ENCODE measurements at regions not wholly inside any gene's neighbourhood (a gene's known extent, or its start where the extent isn't known, plus 50 kb on each side); places are given as distances from the start of the nearest gene placed in this dataset.

GRCh38 chr2:219720956-219721355, 93.5 kb downstream of the SLC4A3 start:
- TF ChIP-seq, protein P1, sequence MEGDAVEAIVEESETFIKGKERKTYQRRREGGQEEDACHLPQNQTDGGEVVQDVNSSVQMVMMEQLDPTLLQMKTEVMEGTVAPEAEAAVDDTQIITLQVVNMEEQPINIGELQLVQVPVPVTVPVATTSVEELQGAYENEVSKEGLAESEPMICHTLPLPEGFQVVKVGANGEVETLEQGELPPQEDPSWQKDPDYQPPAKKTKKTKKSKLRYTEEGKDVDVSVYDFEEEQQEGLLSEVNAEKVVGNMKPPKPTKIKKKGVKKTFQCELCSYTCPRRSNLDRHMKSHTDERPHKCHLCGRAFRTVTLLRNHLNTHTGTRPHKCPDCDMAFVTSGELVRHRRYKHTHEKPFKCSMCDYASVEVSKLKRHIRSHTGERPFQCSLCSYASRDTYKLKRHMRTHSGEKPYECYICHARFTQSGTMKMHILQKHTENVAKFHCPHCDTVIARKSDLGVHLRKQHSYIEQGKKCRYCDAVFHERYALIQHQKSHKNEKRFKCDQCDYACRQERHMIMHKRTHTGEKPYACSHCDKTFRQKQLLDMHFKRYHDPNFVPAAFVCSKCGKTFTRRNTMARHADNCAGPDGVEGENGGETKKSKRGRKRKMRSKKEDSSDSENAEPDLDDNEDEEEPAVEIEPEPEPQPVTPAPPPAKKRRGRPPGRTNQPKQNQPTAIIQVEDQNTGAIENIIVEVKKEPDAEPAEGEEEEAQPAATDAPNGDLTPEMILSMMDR (IDR thresholded peaks at IDR 0.05): no peak

GRCh38 chr2:219722276-219722879, 94.9 kb downstream of the SLC4A3 start:
- Histone ChIP-seq H3K4me1 (no peaks in the 10 kb centered on the region), H3K4me3 (no peak overlapping the region), H3K27me3 (no peaks in the 10 kb centered on the region), H3K36me3 (no peaks in the 10 kb centered on the region), H3K27ac (no peak overlapping the region), H3K9me3 (no peaks in the 10 kb centered on the region)
- TF ChIP-seq, protein P1 (IDR thresholded peaks at IDR 0.05): no peak
- peak in 1 of 2 donors; percentile 52 for DNase-seq (ENCODE audit: low spot score in 2 of 2)
- intact Hi-C loops (cut with DNase I): no loop called here

More at GRCh38 chr2:219720956-219721355, 93.5 kb downstream of the SLC4A3 start:
- peak in 1 of 2 donors; percentile 18 for DNase-seq (ENCODE audit: low spot score in 2 of 2)
- Histone ChIP-seq H3K27ac (no peak overlapping the region), H3K36me3 (no peaks in the 10 kb centered on the region), H3K4me1 (no peaks in the 10 kb centered on the region), H3K9me3 (no peaks in the 10 kb centered on the region), H3K4me3 (no peak overlapping the region), H3K27me3 (no peaks in the 10 kb centered on the region)
- intact Hi-C loops (cut with DNase I): no loop called here

- peak in 1 of 2 donors; percentile 21 for DNase-seq (ENCODE audit: low spot score in 2 of 2)
- Histone ChIP-seq H3K36me3 (no peaks in the 10 kb centered on the region), H3K4me3 (no peak overlapping the region), H3K9me3 (no peaks in the 10 kb centered on the region), H3K27me3 (no peaks in the 10 kb centered on the region), H3K4me1 (no peaks in the 10 kb centered on the region), H3K27ac (no peak overlapping the region)
- TF ChIP-seq, protein P1 (IDR thresholded peaks at IDR 0.05): no peak
- intact Hi-C loops (cut with DNase I): no loop called here
Measured at GRCh38 chr2:219723311-219723710, 95.9 kb downstream of the SLC4A3 start.

- TF ChIP-seq, protein P1 (IDR thresholded peaks at IDR 0.05): no peak
- intact Hi-C loops (cut with DNase I): no loop called here
- H3K36me3 ChIP-seq: no peaks in the 10 kb centered on the region
- peak in 1 of 2 donors; percentile 22 for DNase-seq (ENCODE audit: low spot score in 2 of 2)
- H3K9me3 ChIP-seq: no peaks in the 10 kb centered on the region
- H3K27ac ChIP-seq: no peak overlapping the region
- H3K27me3 ChIP-seq: no peaks in the 10 kb centered on the region
- H3K4me1 ChIP-seq: no peaks in the 10 kb centered on the region
- no peak overlapping the region for H3K4me3 ChIP-seq
Measured at GRCh38 chr2:219724628-219725027, 97.2 kb downstream of the SLC4A3 start.

DNA sequence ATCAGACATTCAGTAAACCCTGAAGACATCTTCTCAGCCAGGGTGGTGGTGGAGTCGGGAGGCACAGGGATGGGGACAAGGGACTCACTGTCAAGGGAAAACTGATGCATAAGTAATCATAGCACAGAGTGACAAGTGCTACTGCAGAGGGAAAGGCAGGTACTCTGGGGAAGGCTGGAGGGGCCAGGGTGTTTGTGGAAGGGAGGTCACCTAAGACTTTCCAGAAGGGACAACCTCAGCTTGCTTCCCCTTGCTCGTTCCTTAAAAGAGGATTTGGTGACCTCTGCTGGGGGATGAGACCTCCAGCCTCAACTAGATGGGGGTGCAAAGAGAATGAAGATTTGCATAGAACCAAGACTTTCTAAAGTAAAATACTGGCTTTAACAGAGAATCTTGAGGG, 99.5 kb downstream of the SLC4A3 start:
- no peaks in the 10 kb centered on the region for H3K27me3 ChIP-seq
- no peaks in the 10 kb centered on the region for H3K4me1 ChIP-seq
- no peaks in the 10 kb centered on the region for H3K36me3 ChIP-seq
- no peak for DNase-seq (ENCODE audit: low spot score in 2 of 2)
- H3K9me3 ChIP-seq: no peaks in the 10 kb centered on the region
- intact Hi-C loops (cut with DNase I): no loop called here
- no peak overlapping the region for H3K27ac ChIP-seq
- no peak overlapping the region for H3K4me3 ChIP-seq
- TF ChIP-seq, protein P1 (IDR thresholded peaks at IDR 0.05): no peak

Data from ascending aorta (tissue), 2 donors.